HEK293T (cell line): ENCODE measurements at regions not wholly inside any gene's neighbourhood (a gene's known extent, or its start where the extent isn't known, plus 50 kb on each side); places are given as distances from the start of the nearest gene placed in this dataset.
"Not testable (repeated sequence)": the region's sequence is repeated elsewhere in the genome, so short reads cannot be mapped to it uniquely, and the experiment has no call there.

Experiments used
- CTCF ChIA-PET: fragments of 350-600 bp; formaldehyde crosslinking; extraction: SDS; loops from one replicate; lab custom pipeline; 2021; ENCODE audit warnings: antibody characterized with exemption, inconsistent platforms; lab: Yijun Ruan, JAX
- POLR2A ChIA-PET: fragments of 350-600 bp; formaldehyde crosslinking; extraction: SDS; loops from one replicate; lab custom pipeline; 2020; ENCODE audit warnings: antibody characterized with exemption, inconsistent platforms; lab: Yijun Ruan, JAX
- DNase-seq: peaks from one replicate; pipeline ENCODE4 v3.0.0; 2012; ENCODE audit warnings: mixed read lengths; ENCODE audit errors: extremely low spot score
- ARNT ChIP-seq: fragments of 450-650 bp; IDR thresholded peaks from 2 replicates; pipeline ENCODE4 v1.6.1; 2017; ENCODE audit warnings: mild to moderate bottlenecking
- BHLHE40 ChIP-seq: fragments of 450-650 bp; IDR thresholded peaks from 2 replicates; pipeline ENCODE4 v1.6.1; 2016; ENCODE audit warnings: mild to moderate bottlenecking, moderate library complexity, borderline replicate concordance
- CTBP1 ChIP-seq: fragments of 450-650 bp; IDR thresholded peaks from 2 replicates; pipeline ENCODE4 v1.6.1; 2016; ENCODE audit warnings: borderline replicate concordance
- ELF4 ChIP-seq: fragments of 450-650 bp; IDR thresholded peaks from 2 replicates; pipeline ENCODE4 v1.6.1; 2017; ENCODE audit warnings: antibody characterized with exemption
- FOXA1 ChIP-seq: fragments of 450-650 bp; IDR thresholded peaks from 2 replicates; pipeline ENCODE4 v1.6.1; 2016; ENCODE audit warnings: mild to moderate bottlenecking
- FOXK2 ChIP-seq: fragments of 450-650 bp; IDR thresholded peaks from 2 replicates; pipeline ENCODE4 v1.6.1; 2016; ENCODE audit warnings: mild to moderate bottlenecking
- FOXM1 ChIP-seq: fragments of 450-650 bp; IDR thresholded peaks from 2 replicates; pipeline ENCODE4 v1.6.1; 2017; ENCODE audit warnings: mild to moderate bottlenecking, borderline replicate concordance
- HDGF ChIP-seq: fragments of 450-650 bp; IDR thresholded peaks from 2 replicates; pipeline ENCODE4 v1.6.1; 2017; ENCODE audit warnings: antibody characterized with exemption, borderline replicate concordance
- L3MBTL2 ChIP-seq: fragments of 450-650 bp; conservative IDR thresholded peaks from 2 replicates; pipeline ENCODE4 v1.6.1; 2016; ENCODE audit warnings: mild to moderate bottlenecking
- LEF1 ChIP-seq: fragments of 450-650 bp; IDR thresholded peaks from 2 replicates; pipeline ENCODE4 v1.6.1; 2017; ENCODE audit warnings: mild to moderate bottlenecking, borderline replicate concordance
- NFRKB ChIP-seq: fragments of 450-650 bp; IDR thresholded peaks from 2 replicates; pipeline ENCODE4 v1.6.1; 2016; ENCODE audit warnings: mild to moderate bottlenecking, moderate library complexity
- SP1 ChIP-seq: fragments of 450-650 bp; IDR thresholded peaks from 2 replicates; pipeline ENCODE4 v1.6.1; 2017
- SUZ12 ChIP-seq: fragments of 450-650 bp; IDR thresholded peaks from 2 replicates; pipeline ENCODE4 v1.6.1; 2016; ENCODE audit warnings: mild to moderate bottlenecking
- TARDBP ChIP-seq: fragments of 450-650 bp; IDR thresholded peaks from 2 replicates; pipeline ENCODE4 v1.6.1; 2016
- ZNF384 ChIP-seq: fragments of 450-650 bp; IDR thresholded peaks from 2 replicates; pipeline ENCODE4 v1.6.1; 2016
- TF ChIP-seq, protein P1 (sequence below): fragments of 450-650 bp; IDR thresholded peaks from 2 replicates; pipeline ENCODE4 v1.6.1; 2016

DNA sequence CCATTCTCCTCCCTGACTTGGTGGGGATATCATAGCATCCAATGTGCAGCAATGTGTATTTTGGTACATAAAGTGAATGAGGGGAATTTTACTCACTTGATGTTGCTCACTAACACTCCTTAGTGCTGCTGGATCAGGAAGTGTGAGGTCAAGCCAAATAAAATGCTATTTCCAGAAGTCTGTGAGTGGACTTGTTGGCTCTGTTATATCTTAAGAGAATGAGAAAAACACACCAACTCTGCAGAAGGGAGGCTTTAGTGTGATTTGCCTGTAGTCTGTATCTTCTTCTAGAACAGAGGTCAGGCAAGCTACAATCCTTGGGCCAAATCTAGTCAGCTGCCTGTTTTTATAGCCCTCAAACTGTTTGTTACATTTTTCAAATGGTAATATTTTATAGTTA, 154.3 kb downstream of the POLR1F start:
- ChIA-PET POLR2A (no interaction called here), CTCF (no interaction called here)
- TF ChIP-seq TARDBP (no peak), L3MBTL2 (no peak), HDGF (no peak), BHLHE40 (no peak), NFRKB (no peak), FOXA1 (no peak), ARNT (no peak), ELF4 (no peak), SP1 (no peak), SUZ12 (no peak), LEF1 (no peak), FOXM1 (no peak), FOXK2 (no peak), CTBP1 (no peak), ZNF384 (no peak)
- TF ChIP-seq, protein P1, sequence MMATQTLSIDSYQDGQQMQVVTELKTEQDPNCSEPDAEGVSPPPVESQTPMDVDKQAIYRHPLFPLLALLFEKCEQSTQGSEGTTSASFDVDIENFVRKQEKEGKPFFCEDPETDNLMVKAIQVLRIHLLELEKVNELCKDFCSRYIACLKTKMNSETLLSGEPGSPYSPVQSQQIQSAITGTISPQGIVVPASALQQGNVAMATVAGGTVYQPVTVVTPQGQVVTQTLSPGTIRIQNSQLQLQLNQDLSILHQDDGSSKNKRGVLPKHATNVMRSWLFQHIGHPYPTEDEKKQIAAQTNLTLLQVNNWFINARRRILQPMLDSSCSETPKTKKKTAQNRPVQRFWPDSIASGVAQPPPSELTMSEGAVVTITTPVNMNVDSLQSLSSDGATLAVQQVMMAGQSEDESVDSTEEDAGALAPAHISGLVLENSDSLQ, result no peak
- no peak for DNase-seq

DNA sequence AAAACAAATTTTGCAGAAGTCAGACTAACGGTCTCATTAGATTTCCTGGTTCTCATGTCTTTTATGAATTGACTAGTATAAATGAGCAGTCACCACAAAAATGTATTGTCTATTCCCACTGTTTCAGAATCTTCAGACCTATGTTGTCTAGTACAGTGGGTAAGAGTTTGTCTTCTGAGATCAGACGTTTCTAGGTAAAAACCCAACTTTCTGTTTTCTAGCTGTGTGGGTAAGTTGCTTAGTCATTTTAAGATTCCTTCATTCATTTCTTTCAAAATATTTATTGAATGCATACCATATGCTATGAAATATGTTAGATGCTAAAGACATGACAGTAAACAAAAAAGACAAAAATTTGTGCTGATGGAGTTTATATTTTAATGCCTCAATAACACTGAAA, 156.3 kb downstream of the POLR1F start:
- CTCF ChIA-PET, result no interaction called here

DNA sequence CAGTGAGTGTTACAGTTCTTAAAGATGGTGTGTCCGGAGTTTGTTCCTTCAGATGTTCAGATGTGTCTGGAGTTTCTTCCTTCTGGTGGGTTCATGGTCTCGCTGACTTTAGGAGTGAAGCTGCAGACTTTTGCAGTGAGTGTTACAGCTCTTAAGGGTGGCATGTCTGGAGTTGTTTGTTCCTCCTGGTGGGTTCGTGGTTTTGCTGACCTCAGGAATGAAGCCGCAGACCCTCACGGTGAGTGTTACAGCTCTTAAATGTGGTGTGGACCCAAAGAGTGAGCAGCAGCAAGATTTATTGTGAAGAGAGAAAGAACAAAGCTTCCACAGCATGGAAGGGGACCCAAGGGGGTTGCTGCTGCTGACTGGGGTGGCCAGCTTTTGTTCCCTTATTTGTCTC, 159.6 kb downstream of the POLR1F start:
- DNase-seq, POLR2A ChIA-PET, CTCF ChIA-PET: not testable (repeated sequence)

More for the DNA sequence above, 156.3 kb downstream of the POLR1F start:
- TF ChIP-seq CTBP1, result no peak
- TF ChIP-seq, protein P1, result no peak
- TF ChIP-seq BHLHE40, result no peak
- TF ChIP-seq ARNT, result no peak
- no peak for TF ChIP-seq LEF1
- TF ChIP-seq FOXA1, result no peak
- no peak for TF ChIP-seq HDGF
- no peak for TF ChIP-seq ZNF384
- TF ChIP-seq SUZ12, result no peak
- no peak for TF ChIP-seq SP1
- DNase-seq, result no peak
- POLR2A ChIA-PET, result no interaction called here

DNA sequence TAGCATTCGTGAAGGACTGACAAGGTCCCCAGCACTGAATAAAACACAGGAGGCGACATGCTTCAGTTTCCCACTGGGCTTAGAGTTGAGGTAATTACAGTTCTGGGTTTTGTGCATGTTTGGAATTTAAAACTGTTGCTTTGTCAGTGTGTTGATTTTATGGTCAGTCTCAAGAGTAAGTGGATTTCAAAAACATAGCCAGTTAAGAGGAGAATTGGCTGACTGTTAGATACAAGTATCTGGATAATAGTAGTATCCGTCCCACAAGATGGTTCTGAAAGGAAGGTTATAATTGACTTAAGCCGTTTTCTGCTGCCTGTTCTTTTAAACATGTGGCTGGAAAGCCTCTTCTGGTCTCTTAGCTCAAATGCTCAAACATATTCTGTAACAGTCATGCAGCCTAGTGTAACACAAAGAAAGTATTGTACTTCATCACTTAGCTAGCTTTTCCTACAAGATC, 170.9 kb downstream of the POLR1F start:
- TF ChIP-seq, protein P1, result no peak
- TF ChIP-seq FOXK2 (no peak), SUZ12 (no peak), NFRKB (no peak), FOXA1 (no peak)
- CTCF ChIA-PET, result no interaction called here
- POLR2A ChIA-PET, result no interaction called here
- no peak for DNase-seq

DNA sequence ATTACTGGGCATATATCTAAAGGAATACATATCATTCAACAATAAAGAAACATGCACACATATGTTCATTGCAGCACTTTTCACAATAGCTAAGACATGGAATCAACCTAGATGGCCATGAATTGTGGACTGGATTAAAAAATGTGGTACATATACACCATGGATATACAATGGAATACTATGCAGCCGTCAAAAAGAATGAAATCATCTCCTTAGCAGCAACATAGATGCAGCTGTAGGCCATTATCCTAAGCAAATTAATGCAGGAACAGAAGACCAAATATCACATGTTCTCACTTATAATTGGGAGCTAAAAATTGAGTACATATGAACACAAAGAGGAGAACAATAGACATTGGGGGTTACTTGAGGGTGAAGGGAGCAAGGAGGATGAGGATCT, 175.6 kb downstream of the POLR1F start:
- no peak for TF ChIP-seq L3MBTL2
- TF ChIP-seq HDGF, result no peak
- TF ChIP-seq FOXM1, result no peak
- no peak for TF ChIP-seq ELF4
- no peak for TF ChIP-seq ZNF384
- no peak for TF ChIP-seq FOXA1
- no peak for TF ChIP-seq ARNT
- TF ChIP-seq TARDBP, result no peak
- no peak for TF ChIP-seq LEF1
- no peak for TF ChIP-seq SUZ12
- no peak for TF ChIP-seq NFRKB
- no peak for TF ChIP-seq BHLHE40
- TF ChIP-seq SP1, result no peak
- TF ChIP-seq, protein P1, result no peak
- no peak for TF ChIP-seq FOXK2
- TF ChIP-seq CTBP1, result no peak
- POLR2A ChIA-PET, result no interaction called here
- no peak for DNase-seq
- CTCF ChIA-PET, result no interaction called here

DNA sequence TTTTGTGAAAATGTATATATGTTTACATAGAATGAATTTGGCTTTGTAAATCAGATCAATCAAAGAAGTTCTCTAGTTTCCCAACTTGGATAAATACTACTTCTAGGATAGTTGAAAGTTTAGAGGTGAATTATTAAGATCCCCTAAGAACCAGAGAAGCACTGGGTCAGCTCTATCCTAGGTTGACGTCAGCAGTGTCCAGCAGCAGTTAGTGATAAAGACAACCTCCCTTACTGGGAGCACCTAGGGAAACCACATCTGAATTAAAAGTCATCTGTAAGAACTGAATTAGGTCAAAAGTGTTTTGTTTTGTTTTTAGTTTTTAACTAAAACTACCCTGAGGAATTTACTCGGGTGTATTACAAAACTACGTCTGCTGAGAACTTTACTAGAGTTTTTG, 178.0 kb downstream of the POLR1F start:
- CTCF ChIA-PET, result no interaction called here
- no peak for DNase-seq
- no peak for TF ChIP-seq ELF4
- no peak for TF ChIP-seq TARDBP
- no peak for TF ChIP-seq FOXA1
- TF ChIP-seq FOXK2, result no peak
- TF ChIP-seq, protein P1, result no peak
- no peak for TF ChIP-seq CTBP1
- TF ChIP-seq ZNF384, result no peak
- no peak for TF ChIP-seq NFRKB
- TF ChIP-seq FOXM1, result no peak
- TF ChIP-seq SUZ12, result no peak
- TF ChIP-seq ARNT, result no peak
- TF ChIP-seq BHLHE40, result no peak
- TF ChIP-seq HDGF, result no peak
- TF ChIP-seq SP1, result no peak
- TF ChIP-seq L3MBTL2, result no peak
- no peak for TF ChIP-seq LEF1
- POLR2A ChIA-PET, result no interaction called here
